B cell (primary cell): ENCODE measurements at regions not wholly inside any gene's neighbourhood (a gene's known extent, or its start where the extent isn't known, plus 50 kb on each side); places are given as distances from the start of the nearest gene placed in this dataset.

ENCODE experiments used
- ATAC-seq: fragments of 200-7000 bp; cut with Tn5 transposase; one replicate; pipeline ENCODE4 v1.10.0; 2021; ENCODE audit warnings: low read depth, mild to moderate bottlenecking, moderate number of reproducible peaks, moderate library complexity
- CTCF ChIA-PET: fragments of 350-600 bp; sonication (Branson Sonifier 250); formaldehyde crosslinking; loops from one replicate; lab custom pipeline; 2021; ENCODE audit warnings: antibody characterized with exemption, inconsistent platforms; lab: Charles Lee
- POLR2A ChIA-PET: fragments of 350-600 bp; sonication (Branson Sonifier 250); formaldehyde crosslinking; loops from one replicate; lab custom pipeline; 2021; ENCODE audit warnings: antibody characterized with exemption; lab: Charles Lee
- DNase-seq: peaks from one replicate; pipeline ENCODE4 v3.0.0; 2013
- H2AFZ ChIP-seq: 2 replicates; pipeline ENCODE4 v1.6.1; 2012; ENCODE audit warnings: mild to moderate bottlenecking, low read depth, low read length; ENCODE audit not compliant: insufficient read depth, poor library complexity, severe bottlenecking
- H3K27ac ChIP-seq, 2 donors: 1 replicate in 1 of 2; 2 replicates in 1 of 2; pipeline ENCODE4 v1.5.1; 2012 to 2013; ENCODE audit warnings: low read length in 2 of 2, mild to moderate bottlenecking in 2 of 2, moderate library complexity in 1 of 2
- H3K27me3 ChIP-seq, 4 experiments: fragments of 200-600 bp in 1 of 4; sonication (generic) in 1 of 4; replicated peaks in 1 of 4; 1 replicate in 2 of 4; 2 replicates in 2 of 4; pipeline versions ENCODE4 v1.6.1 to v1.7.0; 2013 to 2016; ENCODE audit warnings: low read length in 3 of 4, mild to moderate bottlenecking in 2 of 4, mixed read lengths in 1 of 4, moderate library complexity in 1 of 4; ENCODE audit not compliant: insufficient read depth in 4 of 4, control insufficient read depth in 3 of 4; ENCODE audit errors: control extremely low read depth in 1 of 4
- H3K36me3 ChIP-seq, 2 experiments: replicated peaks in 1 of 2; 1 replicate in 1 of 2; 2 replicates in 1 of 2; pipeline versions ENCODE4 v1.6.1 to v1.7.1; 2013; ENCODE audit warnings: low read length in 1 of 2; ENCODE audit not compliant: insufficient read depth in 2 of 2, control insufficient read depth in 1 of 2; ENCODE audit errors: control extremely low read depth in 1 of 2, extremely low read depth in 1 of 2
- H3K4me1 ChIP-seq, 2 donors: fragments of 200-600 bp in 1 of 2; sonication (generic) in 1 of 2; 1 replicate in 1 of 2; 2 replicates in 1 of 2; pipeline versions ENCODE4 v1.5.1 to v1.6.1; 2013 to 2017; ENCODE audit warnings: low read length in 2 of 2; ENCODE audit not compliant: control insufficient read depth in 2 of 2, insufficient read depth in 2 of 2
- H3K4me2 ChIP-seq: replicated peaks from 2 replicates; pipeline ENCODE3; 2012; ENCODE audit warnings: mild to moderate bottlenecking, low read depth, low read length; ENCODE audit not compliant: poor library complexity, severe bottlenecking
- H3K4me3 ChIP-seq, 5 experiments: fragments of 200-600 bp in 1 of 5; sonication (generic) in 1 of 5; 1 replicate in 3 of 5; 2 replicates in 2 of 5; pipeline versions ENCODE4 v1.5.1 to v1.7.0; 2011 to 2016; ENCODE audit warnings: low read length in 4 of 5, mild to moderate bottlenecking in 4 of 5, low read depth in 2 of 5, control low read depth in 1 of 5, moderate library complexity in 1 of 5; ENCODE audit not compliant: insufficient read depth in 1 of 5; ENCODE audit errors: control extremely low read depth in 1 of 5, extremely low read depth in 1 of 5
- H3K79me2 ChIP-seq: fragments of 200-600 bp; sonication (generic); one replicate; pipeline ENCODE4 v1.6.0; 2016; ENCODE audit warnings: low read length; ENCODE audit not compliant: control insufficient read depth, insufficient read depth
- H3K9ac ChIP-seq: fragments of 200-600 bp; sonication (generic); 2 replicates; pipeline ENCODE4 v1.6.1; 2017; ENCODE audit warnings: mild to moderate bottlenecking, low read length, moderate library complexity
- H3K9me3 ChIP-seq, 3 donors: one replicate each; pipeline versions ENCODE4 v1.6.1 to v1.7.1; 2013; ENCODE audit warnings: low read length in 2 of 3; ENCODE audit not compliant: control insufficient read depth in 2 of 3, insufficient read depth in 1 of 3; ENCODE audit errors: control extremely low read depth in 1 of 3
- H4K20me1 ChIP-seq: 2 replicates; pipeline ENCODE4 v1.6.0; 2012; ENCODE audit warnings: mild to moderate bottlenecking, low read length; ENCODE audit not compliant: insufficient read depth, control insufficient read depth, poor library complexity, severe bottlenecking
- H3K27ac Mint-ChIP-seq: one replicate; pipeline ENCODE4 v1.8.0; 2021; ENCODE audit warnings: mixed read lengths
- H3K27me3 Mint-ChIP-seq: one replicate; pipeline ENCODE4 v1.8.0; 2021; ENCODE audit warnings: mixed read lengths
- H3K4me1 Mint-ChIP-seq: one replicate; pipeline ENCODE4 v1.8.0; 2021; ENCODE audit warnings: mixed read lengths
- H3K4me3 Mint-ChIP-seq: one replicate; pipeline ENCODE4 v1.8.0; 2021; ENCODE audit warnings: mixed read lengths
- H3K9me3 Mint-ChIP-seq: one replicate; pipeline ENCODE4 v1.8.0; 2022; ENCODE audit warnings: mixed read lengths; ENCODE audit not compliant: insufficient read depth
- CTCF ChIP-seq: fragments of 200-600 bp; IDR thresholded peaks from one replicate; pipeline ENCODE4 v1.8.0; 2022; ENCODE audit warnings: antibody characterized with exemption, mild to moderate bottlenecking
- EZH2 ChIP-seq: IDR thresholded peaks from 2 replicates; pipeline ENCODE4 v1.6.1; 2012; ENCODE audit warnings: borderline replicate concordance, low read depth, mild to moderate bottlenecking, moderate library complexity, low read length; ENCODE audit not compliant: insufficient read depth, poor library complexity, severe bottlenecking
- WGBS: methylation state at CpG from one replicate; pipeline ENCODE4 v1.1.5; 2013; ENCODE audit warnings: missing lambda C conversion rate; ENCODE audit not compliant: insufficient coverage; 5-methylcytosine and 5-hydroxymethylcytosine counted together
- intact Hi-C: fragments of 100-400 bp; cut with micrococcal nuclease; formaldehyde crosslinking; loops from one replicate; pipeline ENCODE4 v1.10.0; 2022

GRCh38 chr15:60079210-60079609, 75.1 kb downstream of the FOXB1 start:
- no peaks in the 10 kb centered on the region for H3K4me1 Mint-ChIP-seq
- no peak for TF ChIP-seq CTCF
- TF ChIP-seq EZH2 = no peak
- H4K20me1 ChIP-seq = no peaks in the 10 kb centered on the region
- no peaks in the 10 kb centered on the region for H3K27me3 ChIP-seq
- DNase-seq (no peak), ATAC-seq (no peak)
- no peak overlapping the region for H2AFZ ChIP-seq
- no peak overlapping the region for H3K27ac ChIP-seq
- H3K27me3 Mint-ChIP-seq = peaks cover 5% of the 10 kb centered on the region
- no peaks in the 10 kb centered on the region for H3K79me2 ChIP-seq
- intact Hi-C loops = no loop called here
- H3K9me3 Mint-ChIP-seq = no peaks in the 10 kb centered on the region
- POLR2A ChIA-PET = interaction anchor here (0.7 kb wide), 1 partner anchor 422 kb away, joined by 4 read pairs; the partner anchor contains the start of gene GTF2A2
- no peaks in the 10 kb centered on the region for H3K4me1 ChIP-seq
- no peak overlapping the region for H3K9ac ChIP-seq
- H3K36me3 ChIP-seq = no peaks in the 10 kb centered on the region
- no peak overlapping the region for H3K27ac Mint-ChIP-seq
- H3K4me2 ChIP-seq = no peak overlapping the region
- WGBS = no CpG with 5 or more reads among the region's 2 CpGs
- CTCF ChIA-PET = no interaction called here
- H3K4me3 Mint-ChIP-seq = no peak overlapping the region
- no peaks in the 10 kb centered on the region for H3K9me3 ChIP-seq
- H3K4me3 ChIP-seq = no peak overlapping the region

GRCh38 chr15:60081976-60082375, 77.9 kb downstream of the FOXB1 start:
- no peaks in the 10 kb centered on the region for H3K79me2 ChIP-seq
- H3K4me1 Mint-ChIP-seq = no peaks in the 10 kb centered on the region
- intact Hi-C loops = no loop called here
- H3K4me3 Mint-ChIP-seq = no peak overlapping the region
- no peaks in the 10 kb centered on the region for H3K9me3 ChIP-seq
- ATAC-seq (no peak), DNase-seq (no peak)
- no peak overlapping the region for H3K4me3 ChIP-seq
- no peak overlapping the region for H3K27ac Mint-ChIP-seq
- H3K4me2 ChIP-seq = no peak overlapping the region
- no peaks in the 10 kb centered on the region for H3K36me3 ChIP-seq
- peaks cover 13% of the 10 kb centered on the region for H3K27me3 Mint-ChIP-seq
- H3K27me3 ChIP-seq = no peaks in the 10 kb centered on the region
- ChIA-PET POLR2A (no interaction called here), CTCF (no interaction called here)
- no peaks in the 10 kb centered on the region for H3K4me1 ChIP-seq
- no peak overlapping the region for H3K9ac ChIP-seq
- H4K20me1 ChIP-seq = no peaks in the 10 kb centered on the region
- no peak overlapping the region for H3K27ac ChIP-seq
- H2AFZ ChIP-seq = no peak overlapping the region
- WGBS = 67% methylated on average over 1 of the region's 3 CpGs
- no peaks in the 10 kb centered on the region for H3K9me3 Mint-ChIP-seq
- no peak for TF ChIP-seq CTCF
- no peak for TF ChIP-seq EZH2
